ENCODE measurements at regions not wholly inside any gene's neighbourhood (a gene's known extent, or its start where the extent isn't known, plus 50 kb on each side); places are given as distances from the start of the nearest gene placed in this dataset.

DNA sequence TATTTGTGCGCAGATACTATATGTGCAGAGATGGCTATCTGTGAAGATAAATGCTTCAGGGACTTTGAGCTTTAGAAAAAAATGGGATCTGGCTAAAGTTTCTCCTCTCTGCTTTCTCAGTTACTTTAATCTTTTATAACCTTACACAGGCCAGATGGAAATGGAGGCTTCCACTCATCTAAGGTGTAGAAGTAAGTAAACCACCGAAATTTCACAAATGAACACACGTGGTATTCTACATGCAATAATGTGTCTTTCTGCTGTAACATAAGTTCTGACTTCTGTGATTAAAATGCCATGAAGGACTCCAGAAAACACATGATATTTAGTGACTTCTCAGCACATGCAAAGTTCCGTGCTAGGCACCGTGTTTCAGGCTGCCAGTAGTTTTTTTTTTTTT, 99.1 kb upstream of the FOXN3 start:
- TF ChIP-seq EZH2phosphoT487 (conservative IDR thresholded peaks at IDR 0.05; ENCODE audit: low read length) = no peak
- TF ChIP-seq, protein P1, sequence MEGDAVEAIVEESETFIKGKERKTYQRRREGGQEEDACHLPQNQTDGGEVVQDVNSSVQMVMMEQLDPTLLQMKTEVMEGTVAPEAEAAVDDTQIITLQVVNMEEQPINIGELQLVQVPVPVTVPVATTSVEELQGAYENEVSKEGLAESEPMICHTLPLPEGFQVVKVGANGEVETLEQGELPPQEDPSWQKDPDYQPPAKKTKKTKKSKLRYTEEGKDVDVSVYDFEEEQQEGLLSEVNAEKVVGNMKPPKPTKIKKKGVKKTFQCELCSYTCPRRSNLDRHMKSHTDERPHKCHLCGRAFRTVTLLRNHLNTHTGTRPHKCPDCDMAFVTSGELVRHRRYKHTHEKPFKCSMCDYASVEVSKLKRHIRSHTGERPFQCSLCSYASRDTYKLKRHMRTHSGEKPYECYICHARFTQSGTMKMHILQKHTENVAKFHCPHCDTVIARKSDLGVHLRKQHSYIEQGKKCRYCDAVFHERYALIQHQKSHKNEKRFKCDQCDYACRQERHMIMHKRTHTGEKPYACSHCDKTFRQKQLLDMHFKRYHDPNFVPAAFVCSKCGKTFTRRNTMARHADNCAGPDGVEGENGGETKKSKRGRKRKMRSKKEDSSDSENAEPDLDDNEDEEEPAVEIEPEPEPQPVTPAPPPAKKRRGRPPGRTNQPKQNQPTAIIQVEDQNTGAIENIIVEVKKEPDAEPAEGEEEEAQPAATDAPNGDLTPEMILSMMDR (IDR thresholded peaks at IDR 0.05; ENCODE audit: insufficient read depth, low read length, poor library complexity, severe bottlenecking) = no peak

All from SU-DHL-6 (cell line).